HepG2 (cell line): ENCODE measurements at regions not wholly inside any gene's neighbourhood (a gene's known extent, or its start where the extent isn't known, plus 50 kb on each side); places are given as distances from the start of the nearest gene placed in this dataset.

ENCODE experiments used
- GABPA ChIP-seq, 2 experiments: IDR thresholded peaks; 2 replicates each; pipeline ENCODE4 v1.6.1; 2011 to 2016; ENCODE audit warnings: low read depth in 2 of 2, low read length in 1 of 2, missing biosample characterization in 1 of 2, missing genetic modification characterization in 1 of 2
- JUND ChIP-seq: sonication (generic); formaldehyde crosslinking; IDR thresholded peaks from 2 replicates; pipeline ENCODE4 v1.8.0; 2022; ENCODE audit warnings: mild to moderate bottlenecking, missing genetic modification reagents

DNA sequence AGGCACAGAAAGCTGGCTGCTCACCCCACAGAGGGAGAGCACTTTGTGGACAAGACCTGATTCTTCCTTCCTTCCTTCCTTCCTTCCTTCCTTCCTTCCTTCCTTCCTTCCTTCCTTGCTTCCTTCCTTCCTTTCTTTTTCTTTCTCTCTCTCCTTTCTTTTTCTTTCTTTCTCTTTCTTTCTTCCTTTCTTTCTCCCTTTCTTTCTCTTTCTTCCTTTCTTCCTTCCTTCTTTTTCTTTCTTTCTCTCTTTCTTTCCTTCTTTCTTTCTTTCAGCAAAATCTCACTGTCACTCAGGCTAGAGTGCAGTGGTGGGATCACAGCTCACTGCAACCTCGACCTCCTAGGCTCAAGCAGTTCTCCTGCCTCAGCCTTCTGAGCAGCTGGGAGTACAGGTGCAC, 263.9 kb downstream of the UQCRFS1 start:
- no peak for TF ChIP-seq JUND (CRISPR knock-in tag)
- no peak for TF ChIP-seq GABPA (IDR thresholded peaks at IDR 0.05; ENCODE audit: low read depth, low read length)
- TF ChIP-seq GABPA (CRISPR knock-in tag; IDR thresholded peaks at IDR 0.05; ENCODE audit: low read depth) = no peak
